Mesenchymal stem cell (in vitro differentiated cells and primary cell): ENCODE measurements at regions not wholly inside any gene's neighbourhood (a gene's known extent, or its start where the extent isn't known, plus 50 kb on each side); places are given as distances from the start of the nearest gene placed in this dataset.

ENCODE experiments used
- DNase-seq: peaks from one replicate; pipeline ENCODE4 v3.0.0-alpha.2; 2013
- H2AFZ ChIP-seq: one replicate; pipeline ENCODE4 v1.6.1; 2013; ENCODE audit warnings: low read depth, mild to moderate bottlenecking, control low read depth, inconsistent platforms, low read length, moderate library complexity
- H2AK5ac ChIP-seq: 2 replicates; pipeline ENCODE4 v1.6.1; 2013; ENCODE audit warnings: low read length, moderate library complexity, mild to moderate bottlenecking, inconsistent platforms; ENCODE audit not compliant: severe bottlenecking
- H2BK120ac ChIP-seq: one replicate; pipeline ENCODE4 v1.6.1; 2013; ENCODE audit warnings: low read depth, mild to moderate bottlenecking, inconsistent platforms, low read length, moderate library complexity
- H2BK12ac ChIP-seq, 2 experiments: one replicate each; pipeline ENCODE4 v1.6.1; 2013; ENCODE audit warnings: inconsistent platforms in 2 of 2, low read length in 2 of 2, mild to moderate bottlenecking in 2 of 2, moderate library complexity in 2 of 2, control low read depth in 1 of 2
- H2BK15ac ChIP-seq: one replicate; pipeline ENCODE4 v1.6.1; 2013; ENCODE audit warnings: mild to moderate bottlenecking, low read depth, inconsistent platforms; ENCODE audit not compliant: poor library complexity, severe bottlenecking
- H2BK5ac ChIP-seq: 2 replicates; pipeline ENCODE4 v1.6.1; 2013; ENCODE audit warnings: low read depth, mild to moderate bottlenecking, low read length, control low read depth, inconsistent platforms; ENCODE audit not compliant: poor library complexity, severe bottlenecking
- H3K14ac ChIP-seq, 2 experiments: one replicate each; pipeline ENCODE4 v1.6.1; 2013; ENCODE audit warnings: inconsistent platforms in 2 of 2, low read length in 2 of 2, control low read depth in 1 of 2, mild to moderate bottlenecking in 1 of 2, moderate library complexity in 1 of 2
- H3K18ac ChIP-seq, 2 experiments: one replicate each; pipeline ENCODE4 v1.6.1; 2013; ENCODE audit warnings: inconsistent platforms in 2 of 2, low read length in 2 of 2, control low read depth in 1 of 2, low read depth in 1 of 2, mild to moderate bottlenecking in 1 of 2
- H3K23ac ChIP-seq, 2 experiments: one replicate each; pipeline ENCODE4 v1.6.1; 2013; ENCODE audit warnings: inconsistent platforms in 2 of 2, low read length in 2 of 2, mild to moderate bottlenecking in 2 of 2, moderate library complexity in 2 of 2, control low read depth in 1 of 2
- H3K27ac ChIP-seq: 2 replicates; pipeline ENCODE4 v1.5.1; 2013; ENCODE audit warnings: mild to moderate bottlenecking, moderate library complexity, low read length, control low read depth, inconsistent platforms; ENCODE audit not compliant: poor library complexity, severe bottlenecking
- H3K27me3 ChIP-seq, 2 experiments: 2 replicates each; pipeline versions ENCODE4 v1.6.1 to v1.7.0; 2013; ENCODE audit warnings: low read length in 2 of 2, mild to moderate bottlenecking in 2 of 2, moderate library complexity in 2 of 2, control low read depth in 1 of 2, inconsistent platforms in 1 of 2; ENCODE audit not compliant: control insufficient read depth in 1 of 2, insufficient read depth in 1 of 2
- H3K36me3 ChIP-seq, 2 experiments: 2 replicates each; pipeline versions ENCODE4 v1.6.1 to v1.7.0; 2013; ENCODE audit warnings: low read length in 2 of 2, control low read depth in 1 of 2, inconsistent platforms in 1 of 2, low read depth in 1 of 2, mild to moderate bottlenecking in 1 of 2; ENCODE audit not compliant: insufficient read depth in 2 of 2, control insufficient read depth in 1 of 2
- H3K4ac ChIP-seq, 2 experiments: one replicate each; pipeline ENCODE4 v1.6.1; 2013; ENCODE audit warnings: inconsistent platforms in 2 of 2, low read length in 2 of 2, mild to moderate bottlenecking in 2 of 2, moderate library complexity in 2 of 2, control low read depth in 1 of 2, low read depth in 1 of 2
- H3K4me1 ChIP-seq: 2 replicates; pipeline ENCODE4 v1.6.1; 2013; ENCODE audit warnings: low read depth, low read length, control low read depth; ENCODE audit not compliant: control insufficient read depth, insufficient read depth
- H3K4me2 ChIP-seq: 2 replicates; pipeline ENCODE4 v1.6.1; 2013; ENCODE audit warnings: low read length, mild to moderate bottlenecking, inconsistent platforms; ENCODE audit not compliant: poor library complexity, severe bottlenecking
- H3K4me3 ChIP-seq, 2 experiments: 2 replicates each; pipeline versions ENCODE4 v1.5.1 to v1.7.0; 2013; ENCODE audit warnings: low read length in 2 of 2, mild to moderate bottlenecking in 2 of 2, control low read depth in 1 of 2, low read depth in 1 of 2; ENCODE audit not compliant: insufficient read depth in 1 of 2
- H3K79me1 ChIP-seq: replicated peaks from 2 replicates; pipeline ENCODE4 v1.6.1; 2013; ENCODE audit warnings: mild to moderate bottlenecking, control low read depth, low read length, inconsistent platforms; ENCODE audit not compliant: poor library complexity, severe bottlenecking
- H3K9ac ChIP-seq: 2 replicates; pipeline ENCODE4 v1.7.0; 2013; ENCODE audit warnings: mild to moderate bottlenecking, low read length, moderate library complexity
- H3K9me3 ChIP-seq: 2 replicates; pipeline ENCODE4 v1.7.0; 2013; ENCODE audit warnings: mild to moderate bottlenecking, low read length; ENCODE audit not compliant: control insufficient read depth
- H4K8ac ChIP-seq: one replicate; pipeline ENCODE4 v1.6.1; 2013; ENCODE audit warnings: inconsistent platforms, mild to moderate bottlenecking, low read length, moderate library complexity
- H4K91ac ChIP-seq: one replicate; pipeline ENCODE4 v1.6.1; 2013; ENCODE audit warnings: mild to moderate bottlenecking, low read length, inconsistent platforms
- WGBS: methylation state at CpG from one replicate; pipeline ENCODE4 v1.1.7; 2013; ENCODE audit warnings: mixed read lengths; 5-methylcytosine and 5-hydroxymethylcytosine counted together

DNA sequence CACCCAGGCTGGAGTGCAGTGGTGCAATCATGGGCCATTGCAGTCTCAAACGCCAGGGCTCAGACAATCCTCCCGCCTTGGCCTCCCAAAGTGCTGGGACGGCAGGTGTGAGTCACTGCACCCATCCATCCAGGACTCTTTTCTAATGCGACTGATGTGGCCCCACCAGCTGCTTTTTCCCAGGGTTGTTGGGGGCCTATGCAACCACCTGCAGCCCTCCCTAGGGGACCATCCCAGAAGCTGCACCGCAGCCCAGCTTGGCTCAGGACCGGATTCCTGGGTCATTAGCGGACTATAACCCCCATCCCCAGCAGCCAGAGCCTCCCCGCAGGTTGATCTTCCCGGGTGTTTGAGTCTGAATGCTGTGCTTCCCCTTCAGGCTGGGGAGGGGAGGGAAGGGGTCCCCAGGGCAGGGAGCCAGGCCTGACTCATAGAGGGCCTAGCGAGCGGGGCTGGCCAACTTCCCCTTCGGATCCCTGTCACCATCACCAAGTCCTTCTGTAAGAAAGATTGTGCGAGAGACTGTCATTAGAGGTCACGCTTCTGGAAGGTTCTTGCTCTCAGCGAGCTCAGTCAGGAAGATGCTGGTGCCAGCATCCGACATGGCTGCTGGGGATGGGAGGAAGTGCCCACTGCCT is 108.7 kb upstream of the ACTRT2 start:
- Histone ChIP-seq H3K9ac (no peak overlapping the region), H3K79me1 (no peaks in the 10 kb centered on the region), H3K36me3 (no peaks in the 10 kb centered on the region), H3K4me1 (no peaks in the 10 kb centered on the region), H3K4me3 (no peak overlapping the region), H3K4ac (no peak overlapping the region), H4K8ac (no peak overlapping the region), H3K18ac (no peak overlapping the region), H2AFZ (no peak overlapping the region), H3K27me3 (no peaks in the 10 kb centered on the region), H2BK15ac (no peak overlapping the region), H3K27ac (no peak overlapping the region), H2AK5ac (no peak overlapping the region), H3K14ac (no peak overlapping the region), H3K23ac (no peak overlapping the region), H3K4me2 (no peak overlapping the region), H2BK5ac (no peak overlapping the region), H2BK120ac (no peak overlapping the region), H4K91ac (no peak overlapping the region), H3K9me3 (no peaks in the 10 kb centered on the region), H2BK12ac (no peak overlapping the region)
- DNase-seq = no peak
- WGBS = 91% methylated on average over 15 of the region's 16 CpGs

DNA sequence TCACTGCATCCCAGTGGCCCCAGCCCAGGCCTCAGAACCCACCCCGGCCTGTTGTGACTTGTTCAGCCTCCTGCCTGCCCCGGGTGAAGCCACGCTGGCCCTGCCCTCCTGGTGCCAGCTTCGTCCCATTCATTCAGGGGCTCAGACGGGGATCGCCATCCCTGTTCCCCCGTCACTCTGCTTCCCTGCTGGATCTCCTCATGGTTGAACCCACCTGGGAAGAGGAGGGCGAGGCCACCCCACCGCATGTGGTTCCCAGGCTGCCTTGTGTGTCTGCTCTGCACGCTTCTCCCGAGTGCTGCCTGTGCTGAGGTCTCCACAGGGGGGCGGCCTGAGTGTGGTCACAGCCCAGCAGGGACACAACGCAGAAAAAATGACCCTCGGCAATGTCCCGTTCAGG is 108.2 kb upstream of the ACTRT2 start:
- H3K18ac ChIP-seq = no peak overlapping the region
- no peak overlapping the region for H2AK5ac ChIP-seq
- H3K36me3 ChIP-seq = no peaks in the 10 kb centered on the region
- no peaks in the 10 kb centered on the region for H3K27me3 ChIP-seq
- H3K23ac ChIP-seq = no peak overlapping the region
- no peaks in the 10 kb centered on the region for H3K9me3 ChIP-seq
- DNase-seq = no peak
- H2BK12ac ChIP-seq = no peak overlapping the region
- H3K79me1 ChIP-seq = no peaks in the 10 kb centered on the region
- no peak overlapping the region for H3K4ac ChIP-seq
- no peak overlapping the region for H3K27ac ChIP-seq
- no peak overlapping the region for H3K4me2 ChIP-seq
- H3K4me3 ChIP-seq = no peak overlapping the region
- H2AFZ ChIP-seq = no peak overlapping the region
- no peak overlapping the region for H3K14ac ChIP-seq
- no peak overlapping the region for H2BK5ac ChIP-seq
- no peak overlapping the region for H3K9ac ChIP-seq
- no peak overlapping the region for H4K8ac ChIP-seq
- WGBS = 84% methylated on average over 15 of the region's 15 CpGs
- no peak overlapping the region for H4K91ac ChIP-seq
- no peak overlapping the region for H2BK15ac ChIP-seq
- H3K4me1 ChIP-seq = no peaks in the 10 kb centered on the region
- H2BK120ac ChIP-seq = no peak overlapping the region

DNA sequence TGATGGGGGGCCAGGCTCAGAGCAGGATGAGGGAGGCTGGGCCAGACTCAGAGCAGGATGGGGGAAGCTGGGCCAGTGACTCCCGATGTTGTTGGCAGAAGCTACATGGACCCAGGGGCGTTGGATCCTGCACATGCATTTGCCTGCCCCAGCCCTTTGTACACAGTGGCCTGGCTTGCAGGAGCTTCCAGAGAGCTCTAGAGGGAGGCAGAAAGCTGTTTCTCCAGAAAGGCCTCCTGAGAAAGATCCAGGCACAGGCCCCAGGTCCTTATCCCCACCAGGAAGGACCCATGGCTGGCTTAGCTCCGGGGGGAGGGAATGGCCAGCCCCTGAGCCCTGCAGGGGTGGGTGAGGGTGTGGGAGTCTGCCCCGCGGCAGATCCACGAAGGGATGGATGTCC is 106.6 kb upstream of the ACTRT2 start:
- Histone ChIP-seq H3K4me2 (no peak overlapping the region), H2BK12ac (no peak overlapping the region), H3K27me3 (peaks cover 0 to 7% of the 10 kb centered on the region in 2 experiments), H3K9me3 (no peaks in the 10 kb centered on the region), H4K91ac (no peak overlapping the region), H2AFZ (no peak overlapping the region), H3K14ac (no peak overlapping the region), H2AK5ac (no peak overlapping the region), H2BK120ac (no peak overlapping the region), H3K23ac (no peak overlapping the region), H3K27ac (no peak overlapping the region), H3K36me3 (no peaks in the 10 kb centered on the region), H3K18ac (no peak overlapping the region), H3K4me3 (no peak overlapping the region), H3K79me1 (no peaks in the 10 kb centered on the region), H4K8ac (no peak overlapping the region), H2BK5ac (no peak overlapping the region), H3K4ac (no peak overlapping the region), H3K9ac (no peak overlapping the region), H2BK15ac (no peak overlapping the region), H3K4me1 (no peaks in the 10 kb centered on the region)
- DNase-seq = no peak
- 83% methylated on average over 6 of the region's 6 CpGs for WGBS

DNA sequence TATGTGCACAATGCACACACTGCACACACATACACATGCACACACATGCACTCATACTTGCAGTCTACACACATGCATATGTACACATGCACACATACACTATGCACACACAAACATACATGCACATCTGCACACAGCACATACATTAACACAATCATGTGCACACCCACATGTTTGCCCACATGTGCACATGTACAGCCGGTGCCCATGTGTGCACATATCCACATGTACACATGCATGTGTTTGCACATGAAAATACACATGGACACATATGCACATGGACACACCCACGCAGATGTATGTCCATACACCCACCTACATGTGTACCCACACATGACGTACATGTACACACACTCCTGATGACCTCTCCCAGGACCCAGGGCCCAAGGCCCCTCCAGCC is 105.1 kb upstream of the ACTRT2 start:
- Histone ChIP-seq H2BK12ac (no peak overlapping the region), H3K27me3 (peaks cover 0 to 16% of the 10 kb centered on the region in 2 experiments), H3K4me3 (no peak overlapping the region), H2AFZ (no peak overlapping the region), H4K91ac (no peak overlapping the region), H3K9ac (no peak overlapping the region), H3K36me3 (no peaks in the 10 kb centered on the region), H3K4ac (no peak overlapping the region), H3K18ac (no peak overlapping the region), H3K4me1 (no peaks in the 10 kb centered on the region), H2BK15ac (no peak overlapping the region), H3K4me2 (no peak overlapping the region), H2BK120ac (no peak overlapping the region), H2AK5ac (no peak overlapping the region), H4K8ac (no peak overlapping the region), H3K27ac (no peak overlapping the region), H3K79me1 (no peaks in the 10 kb centered on the region), H3K9me3 (no peaks in the 10 kb centered on the region), H3K14ac (no peak overlapping the region), H2BK5ac (no peak overlapping the region), H3K23ac (no peak overlapping the region)
- WGBS = 71% methylated on average over 3 of the region's 3 CpGs
- DNase-seq = no peak
